HCT116 (cell line): ENCODE measurements at regions not wholly inside any gene's neighbourhood (a gene's known extent, or its start where the extent isn't known, plus 50 kb on each side); places are given as distances from the start of the nearest gene placed in this dataset.

Experiments used
- ATAC-seq: fragments of 200-7000 bp; cut with Tn5 transposase; 2 replicates; pipeline ENCODE4 v1.9.1; 2020; ENCODE audit warnings: mild to moderate bottlenecking, moderate library complexity
- BruUV-seq: library from RNA; stranded (reverse); fragments of 400-500 nt; replicated peaks from 2 replicates; lab custom pipeline; 2021; lab: Mats Ljungman, UMichigan
- CTCF ChIA-PET: fragments of 300-600 bp; sonication (Branson Sonifier 250); formaldehyde crosslinking; loops from one replicate; lab custom pipeline; 2021; ENCODE audit warnings: antibody characterized with exemption; lab: Charles Lee
- POLR2A ChIA-PET: fragments of 300-600, 350-600 bp; sonication (Branson Sonifier 250); formaldehyde crosslinking; loops from one replicate; lab custom pipeline; 2021; ENCODE audit warnings: antibody characterized with exemption; lab: Charles Lee
- RAD21 ChIA-PET, 2 experiments: fragments of 300-600 bp; sonication (Branson Sonifier 250); formaldehyde crosslinking; loops; one replicate each; lab custom pipeline; 2023; ENCODE audit warnings: low total read pairs in 2 of 2; ENCODE audit not compliant: uncharacterized antibody in 2 of 2, unreplicated experiment in 2 of 2, low non-redundant PET in 1 of 2; lab: Charles Lee
- DNase-seq: peaks from one replicate; pipeline ENCODE4 v3.0.0-alpha.2; 2010; ENCODE audit warnings: low read depth, low spot score
- H2AFZ ChIP-seq: fragments of 200-600 bp; shearing (Covaris generic), sonication (generic); 2 replicates; pipeline ENCODE4 v1.6.1; 2017; ENCODE audit warnings: low read depth, mixed run types, mixed read lengths, antibody characterized with exemption, low read length; ENCODE audit not compliant: poor library complexity, severe bottlenecking
- H3K27ac ChIP-seq: 2 replicates; pipeline ENCODE4 v1.5.1; 2012; ENCODE audit warnings: low read depth, low read length
- H3K27me3 ChIP-seq: fragments of 200-600 bp; sonication (generic); 2 replicates; pipeline ENCODE4 v1.6.1; 2016; ENCODE audit warnings: mixed run types, low read length, mixed read lengths; ENCODE audit not compliant: insufficient read depth
- H3K36me3 ChIP-seq, 2 experiments: fragments of 200-500 bp in 1 of 2; fragments of 200-600 bp in 1 of 2; sonication (Bioruptor generic) in 1 of 2; sonication (generic) in 1 of 2; 2 replicates each; pipeline versions ENCODE4 v1.5.1 to v1.6.1; 2014 to 2016; ENCODE audit warnings: low read length in 2 of 2, inconsistent platforms in 1 of 2, mixed read lengths in 1 of 2, mixed run types in 1 of 2; ENCODE audit not compliant: insufficient read depth in 2 of 2, control insufficient read depth in 1 of 2
- H3K4me1 ChIP-seq, 2 experiments: fragments of 200-600 bp in 1 of 2; sonication (generic) in 1 of 2; 2 replicates each; pipeline versions ENCODE4 v1.5.1 to v1.6.1; 2012 to 2017; ENCODE audit warnings: low read length in 2 of 2, inconsistent platforms in 1 of 2, mild to moderate bottlenecking in 1 of 2, mixed read lengths in 1 of 2, mixed run types in 1 of 2, moderate library complexity in 1 of 2; ENCODE audit not compliant: insufficient read depth in 2 of 2, control insufficient read depth in 1 of 2
- H3K4me2 ChIP-seq: fragments of 200-600 bp; sonication (generic); 2 replicates; pipeline ENCODE4 v1.6.1; 2017; ENCODE audit warnings: mixed run types, low read length, mixed read lengths
- H3K4me3 ChIP-seq, 2 experiments: fragments of 200-600 bp in 1 of 2; sonication (generic) in 1 of 2; replicated peaks in 1 of 2; 2 replicates each; pipeline ENCODE4 v1.5.1; 2011 to 2016; ENCODE audit warnings: low read length in 2 of 2, control low read depth in 1 of 2, low read depth in 1 of 2, mild to moderate bottlenecking in 1 of 2, mixed read lengths in 1 of 2, mixed run types in 1 of 2
- H3K79me2 ChIP-seq: fragments of 200-600 bp; sonication (generic); 2 replicates; pipeline ENCODE4 v1.6.1; 2017; ENCODE audit warnings: mild to moderate bottlenecking, mixed run types, low read length, moderate library complexity, mixed read lengths; ENCODE audit not compliant: insufficient read depth
- H3K9ac ChIP-seq: fragments of 200-600 bp; sonication (generic); 2 replicates; pipeline ENCODE4 v1.6.1; 2016; ENCODE audit warnings: low read length, mixed read lengths
- H3K9me2 ChIP-seq: fragments of 200-600 bp; sonication (generic), shearing (Covaris generic); 2 replicates; pipeline ENCODE4 v1.6.1; 2017; ENCODE audit warnings: mixed run types, mild to moderate bottlenecking, moderate library complexity; ENCODE audit not compliant: insufficient read depth
- H3K9me3 ChIP-seq, 2 experiments: fragments of 200-500 bp in 1 of 2; fragments of 200-600 bp in 1 of 2; sonication (Bioruptor generic) in 1 of 2; sonication (generic) in 1 of 2; 2 replicates each; pipeline ENCODE4 v1.6.1; 2014 to 2017; ENCODE audit warnings: low read length in 2 of 2, mixed read lengths in 2 of 2, inconsistent platforms in 1 of 2, low read depth in 1 of 2, mild to moderate bottlenecking in 1 of 2, mixed run types in 1 of 2, moderate library complexity in 1 of 2; ENCODE audit not compliant: control insufficient read depth in 1 of 2, insufficient read depth in 1 of 2
- H4K20me1 ChIP-seq: fragments of 200-600 bp; sonication (generic), shearing (Covaris generic); 2 replicates; pipeline ENCODE4 v1.6.1; 2017; ENCODE audit warnings: mixed run types, mild to moderate bottlenecking, moderate library complexity; ENCODE audit not compliant: insufficient read depth
- CBX3 ChIP-seq: IDR thresholded peaks from 2 replicates; pipeline ENCODE4 v1.6.1; 2012; ENCODE audit warnings: low read depth
- EGR1 ChIP-seq: IDR thresholded peaks from 2 replicates; pipeline ENCODE4 v1.6.1; 2012; ENCODE audit warnings: low read depth
- EZH2 ChIP-seq: fragments of 200-600 bp; sonication (generic); IDR thresholded peaks from 2 replicates; pipeline ENCODE4 v1.6.1; 2017; ENCODE audit warnings: antibody characterized with exemption, mixed run types
- EZH2phosphoT487 ChIP-seq: fragments of 200-600 bp; IDR thresholded peaks from 2 replicates; pipeline ENCODE4 v1.6.1; 2018; ENCODE audit warnings: antibody characterized with exemption, borderline replicate concordance
- MAX ChIP-seq: IDR thresholded peaks from 2 replicates; pipeline ENCODE4 v1.6.1; 2012
- POLR2A ChIP-seq: IDR thresholded peaks from 2 replicates; pipeline ENCODE4 v1.7.0; 2011; ENCODE audit warnings: borderline replicate concordance; ENCODE audit not compliant: insufficient read depth, insufficient read length; ENCODE audit errors: extremely low read depth
- SIN3A ChIP-seq: IDR thresholded peaks from 2 replicates; pipeline ENCODE4 v1.6.1; 2012; ENCODE audit warnings: low read depth
- SP1 ChIP-seq: IDR thresholded peaks from 2 replicates; pipeline ENCODE4 v1.6.1; 2012; ENCODE audit warnings: low read depth
- SRF ChIP-seq: IDR thresholded peaks from 2 replicates; pipeline ENCODE4 v1.6.1; 2012; ENCODE audit warnings: low read depth
- TCF7L2 ChIP-seq: IDR thresholded peaks from 2 replicates; pipeline ENCODE4 v1.7.0; 2011; ENCODE audit warnings: borderline replicate concordance, inconsistent platforms; ENCODE audit not compliant: insufficient read depth, insufficient read length; ENCODE audit errors: extremely low read depth
- ZFX ChIP-seq: fragments of 450-650 bp; IDR thresholded peaks from 2 replicates; pipeline ENCODE4 v1.6.1; 2017
- ZNF274 ChIP-seq: fragments of 200-500 bp; sonication (Bioruptor generic); IDR thresholded peaks from 2 replicates; pipeline ENCODE4 v1.6.1; 2014; ENCODE audit warnings: mild to moderate bottlenecking, low read depth, low read length, inconsistent platforms
- intact Hi-C: fragments of 100-400 bp; cut with micrococcal nuclease; formaldehyde crosslinking; loops from 2 replicates; pipeline ENCODE4 v1.10.0; 2022

DNA sequence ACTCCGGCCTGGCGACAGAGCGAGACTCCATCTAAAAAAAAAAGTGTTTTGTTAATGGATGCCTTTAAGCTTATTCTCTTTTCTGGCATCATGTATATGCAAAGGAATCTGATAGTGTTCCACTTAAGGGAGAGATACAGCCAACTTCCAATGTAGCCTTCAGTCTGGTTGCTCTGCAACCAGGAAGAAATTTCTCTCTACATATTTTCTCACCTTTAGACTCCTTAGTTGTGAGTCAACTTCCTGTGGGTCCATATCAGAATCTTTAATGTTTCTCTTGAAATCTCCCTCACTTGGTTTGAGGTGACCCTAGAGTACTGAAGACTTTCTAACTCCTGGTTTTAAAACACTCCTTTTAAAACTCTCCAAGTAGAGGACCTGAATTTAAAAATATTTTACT lies 340.4 kb downstream of the SLC6A15 start:
- DNase-seq, result no peak
- H3K9me2 ChIP-seq, result no peaks in the 10 kb centered on the region
- intact Hi-C loops, result no loop called here
- CTCF ChIA-PET, result no interaction called here
- POLR2A ChIA-PET, result no interaction called here
- H3K4me2 ChIP-seq, result no peak overlapping the region
- H4K20me1 ChIP-seq, result no peaks in the 10 kb centered on the region
- no peak overlapping the region for H3K4me3 ChIP-seq
- H3K27ac ChIP-seq, result no peak overlapping the region
- no peaks in the 10 kb centered on the region for H3K27me3 ChIP-seq
- no peaks in the 10 kb centered on the region for H3K9me3 ChIP-seq
- no peak for TF ChIP-seq ZNF274
- H3K36me3 ChIP-seq, result no peaks in the 10 kb centered on the region
- H3K79me2 ChIP-seq, result no peaks in the 10 kb centered on the region
- H2AFZ ChIP-seq, result no peak overlapping the region
- RAD21 ChIA-PET, result no interaction called here
- no peak overlapping the region for H3K9ac ChIP-seq
- 0 out of 4 replicates have a peak, but pooled peaks cover 0 to 4% of the 10 kb centered on the region in 2 experiments for H3K4me1 ChIP-seq
- no TSS peak for BruUV-seq
- no peak for ATAC-seq

DNA sequence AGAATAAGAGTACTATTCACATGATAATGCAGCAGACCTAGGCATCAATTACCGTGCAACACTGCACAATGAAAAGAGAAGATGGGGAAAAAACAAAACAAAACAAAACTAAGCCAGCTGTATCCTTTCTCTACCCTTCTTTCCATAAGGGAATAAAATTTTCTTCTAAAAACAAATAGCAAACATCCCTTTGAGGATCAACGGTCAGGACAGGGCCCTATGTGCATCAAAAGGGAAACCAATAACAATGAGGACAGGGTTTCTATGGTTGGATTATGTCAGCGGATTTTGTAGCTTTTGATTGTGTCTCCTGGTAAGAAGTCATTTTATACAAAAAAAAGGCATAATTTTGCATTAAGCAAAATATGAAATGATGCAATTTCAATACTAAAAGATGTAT lies 350.3 kb downstream of the SLC6A15 start:
- BruUV-seq, result no TSS peak
- RAD21 ChIA-PET, result no interaction called here
- Histone ChIP-seq H3K9me2 (no peaks in the 10 kb centered on the region), H3K4me2 (no peak overlapping the region), H2AFZ (no peak overlapping the region), H4K20me1 (no peaks in the 10 kb centered on the region), H3K9ac (no peak overlapping the region), H3K9me3 (no peaks in the 10 kb centered on the region), H3K27me3 (no peaks in the 10 kb centered on the region), H3K4me3 (no peak overlapping the region), H3K27ac (no peak overlapping the region), H3K36me3 (no peaks in the 10 kb centered on the region), H3K4me1 (no peaks in the 10 kb centered on the region), H3K79me2 (no peaks in the 10 kb centered on the region)
- intact Hi-C loops, result no loop called here
- DNase-seq (no peak), ATAC-seq (no peak)
- CTCF ChIA-PET, result no interaction called here
- no peak for TF ChIP-seq CBX3
- TF ChIP-seq ZFX, result no peak
- TF ChIP-seq EGR1, result no peak
- no peak for TF ChIP-seq SRF
- no peak for TF ChIP-seq TCF7L2
- no peak for TF ChIP-seq MAX
- TF ChIP-seq EZH2, result no peak
- TF ChIP-seq SP1, result no peak
- TF ChIP-seq POLR2A, result no peak
- no peak for TF ChIP-seq SIN3A
- TF ChIP-seq EZH2phosphoT487, result no peak
- TF ChIP-seq, all 23 proteins: peak for 0
- POLR2A ChIA-PET, result no interaction called here
